GM23338 (cell line): ENCODE measurements at regions not wholly inside any gene's neighbourhood (a gene's known extent, or its start where the extent isn't known, plus 50 kb on each side); places are given as distances from the start of the nearest gene placed in this dataset.

Experiments
- CREB1 ChIP-seq: fragments of 250-450 bp; sonication (Bioruptor Pico); IDR thresholded peaks from 2 replicates; pipeline ENCODE4 v1.5.0; 2020; ENCODE audit warnings: low read depth, mild to moderate bottlenecking, moderate library complexity
- EZH2 ChIP-seq: fragments of 200-600 bp; sonication (generic); IDR thresholded peaks from one replicate; pipeline ENCODE4 v1.8.0; 2017; ENCODE audit warnings: antibody characterized with exemption, mild to moderate bottlenecking, low read depth; ENCODE audit not compliant: unreplicated experiment
- EZH2phosphoT487 ChIP-seq: fragments of 200-600 bp; sonication (generic); IDR thresholded peaks from one replicate; pipeline ENCODE4 v1.8.1; 2018; ENCODE audit warnings: antibody characterized with exemption; ENCODE audit not compliant: unreplicated experiment
- JUNB ChIP-seq: IDR thresholded peaks from one replicate; pipeline ENCODE4 v1.6.1; 2016; ENCODE audit warnings: antibody characterized with exemption; ENCODE audit not compliant: unreplicated experiment
- NANOG ChIP-seq: IDR thresholded peaks from 2 replicates; pipeline ENCODE4 v1.6.1; 2016; ENCODE audit warnings: antibody characterized with exemption, borderline replicate concordance
- POLR2AphosphoS5 ChIP-seq: IDR thresholded peaks from 2 replicates; pipeline ENCODE4 v1.6.1; 2016; ENCODE audit warnings: antibody characterized with exemption, low read depth
- ZNF114 ChIP-seq: fragments of 250-450 bp; sonication (Bioruptor Pico); IDR thresholded peaks from 2 replicates; pipeline ENCODE4 v1.5.0; 2020; ENCODE audit warnings: mild to moderate bottlenecking, moderate library complexity
- ZNF331 ChIP-seq: fragments of 250-450 bp; sonication (Bioruptor Pico); IDR thresholded peaks from 2 replicates; pipeline ENCODE4 v1.5.0; 2020; ENCODE audit warnings: low read depth, mild to moderate bottlenecking, moderate library complexity
- TF ChIP-seq, protein P1 (sequence below): IDR thresholded peaks from one replicate; pipeline ENCODE4 v1.6.1; 2018; ENCODE audit warnings: antibody characterized with exemption; ENCODE audit not compliant: unreplicated experiment
- TF ChIP-seq, protein P2 (sequence below), 2 experiments: fragments of 200-600 bp in 1 of 2; sonication (generic) in 1 of 2; conservative IDR thresholded peaks; 2 replicates each; pipeline versions ENCODE4 v1.5.1 to v1.6.1; 2016 to 2017; ENCODE audit warnings: antibody characterized with exemption in 2 of 2, low read depth in 2 of 2, mild to moderate bottlenecking in 2 of 2, moderate library complexity in 1 of 2
- TF ChIP-seq, protein P3 (sequence below): IDR thresholded peaks from 2 replicates; pipeline ENCODE4 v1.6.1; 2016; ENCODE audit warnings: antibody characterized with exemption
- TF ChIP-seq, protein P4 (sequence below): fragments of 250-450 bp; sonication (Bioruptor Pico); IDR thresholded peaks from 2 replicates; pipeline ENCODE4 v1.5.0; 2020; ENCODE audit warnings: mild to moderate bottlenecking, moderate library complexity

DNA sequence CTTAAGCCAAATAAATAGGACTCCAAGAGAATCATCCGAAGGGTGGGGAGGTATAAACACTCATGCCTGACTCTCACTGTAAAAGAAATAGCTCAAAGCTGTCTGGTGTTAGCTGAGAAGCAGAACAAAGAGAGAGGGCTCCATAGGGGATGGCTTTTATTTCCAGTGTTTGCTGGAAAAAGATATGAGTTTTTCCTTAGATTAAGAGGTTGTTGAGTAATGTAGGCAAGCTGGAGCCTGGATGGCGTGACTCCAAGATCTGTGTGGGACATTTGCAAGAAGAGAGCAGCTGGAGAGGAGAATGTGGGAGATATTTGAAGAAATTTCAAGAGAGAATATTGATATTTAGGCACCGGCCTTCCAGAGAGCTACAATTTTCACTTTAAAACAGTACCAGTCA lies 793.7 kb upstream of the RGMB start:
- no peak for TF ChIP-seq EZH2
- TF ChIP-seq, protein P1, sequence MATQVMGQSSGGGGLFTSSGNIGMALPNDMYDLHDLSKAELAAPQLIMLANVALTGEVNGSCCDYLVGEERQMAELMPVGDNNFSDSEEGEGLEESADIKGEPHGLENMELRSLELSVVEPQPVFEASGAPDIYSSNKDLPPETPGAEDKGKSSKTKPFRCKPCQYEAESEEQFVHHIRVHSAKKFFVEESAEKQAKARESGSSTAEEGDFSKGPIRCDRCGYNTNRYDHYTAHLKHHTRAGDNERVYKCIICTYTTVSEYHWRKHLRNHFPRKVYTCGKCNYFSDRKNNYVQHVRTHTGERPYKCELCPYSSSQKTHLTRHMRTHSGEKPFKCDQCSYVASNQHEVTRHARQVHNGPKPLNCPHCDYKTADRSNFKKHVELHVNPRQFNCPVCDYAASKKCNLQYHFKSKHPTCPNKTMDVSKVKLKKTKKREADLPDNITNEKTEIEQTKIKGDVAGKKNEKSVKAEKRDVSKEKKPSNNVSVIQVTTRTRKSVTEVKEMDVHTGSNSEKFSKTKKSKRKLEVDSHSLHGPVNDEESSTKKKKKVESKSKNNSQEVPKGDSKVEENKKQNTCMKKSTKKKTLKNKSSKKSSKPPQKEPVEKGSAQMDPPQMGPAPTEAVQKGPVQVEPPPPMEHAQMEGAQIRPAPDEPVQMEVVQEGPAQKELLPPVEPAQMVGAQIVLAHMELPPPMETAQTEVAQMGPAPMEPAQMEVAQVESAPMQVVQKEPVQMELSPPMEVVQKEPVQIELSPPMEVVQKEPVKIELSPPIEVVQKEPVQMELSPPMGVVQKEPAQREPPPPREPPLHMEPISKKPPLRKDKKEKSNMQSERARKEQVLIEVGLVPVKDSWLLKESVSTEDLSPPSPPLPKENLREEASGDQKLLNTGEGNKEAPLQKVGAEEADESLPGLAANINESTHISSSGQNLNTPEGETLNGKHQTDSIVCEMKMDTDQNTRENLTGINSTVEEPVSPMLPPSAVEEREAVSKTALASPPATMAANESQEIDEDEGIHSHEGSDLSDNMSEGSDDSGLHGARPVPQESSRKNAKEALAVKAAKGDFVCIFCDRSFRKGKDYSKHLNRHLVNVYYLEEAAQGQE: no peak
- TF ChIP-seq, protein P2, sequence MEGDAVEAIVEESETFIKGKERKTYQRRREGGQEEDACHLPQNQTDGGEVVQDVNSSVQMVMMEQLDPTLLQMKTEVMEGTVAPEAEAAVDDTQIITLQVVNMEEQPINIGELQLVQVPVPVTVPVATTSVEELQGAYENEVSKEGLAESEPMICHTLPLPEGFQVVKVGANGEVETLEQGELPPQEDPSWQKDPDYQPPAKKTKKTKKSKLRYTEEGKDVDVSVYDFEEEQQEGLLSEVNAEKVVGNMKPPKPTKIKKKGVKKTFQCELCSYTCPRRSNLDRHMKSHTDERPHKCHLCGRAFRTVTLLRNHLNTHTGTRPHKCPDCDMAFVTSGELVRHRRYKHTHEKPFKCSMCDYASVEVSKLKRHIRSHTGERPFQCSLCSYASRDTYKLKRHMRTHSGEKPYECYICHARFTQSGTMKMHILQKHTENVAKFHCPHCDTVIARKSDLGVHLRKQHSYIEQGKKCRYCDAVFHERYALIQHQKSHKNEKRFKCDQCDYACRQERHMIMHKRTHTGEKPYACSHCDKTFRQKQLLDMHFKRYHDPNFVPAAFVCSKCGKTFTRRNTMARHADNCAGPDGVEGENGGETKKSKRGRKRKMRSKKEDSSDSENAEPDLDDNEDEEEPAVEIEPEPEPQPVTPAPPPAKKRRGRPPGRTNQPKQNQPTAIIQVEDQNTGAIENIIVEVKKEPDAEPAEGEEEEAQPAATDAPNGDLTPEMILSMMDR (conservative IDR thresholded peaks at IDR 0.05; ENCODE audit: low read depth in 2 of 2): no peak
- TF ChIP-seq ZNF114 (CRISPR knock-in tag): no peak
- no peak for TF ChIP-seq EZH2phosphoT487
- TF ChIP-seq POLR2AphosphoS5: no peak
- TF ChIP-seq, protein P3, sequence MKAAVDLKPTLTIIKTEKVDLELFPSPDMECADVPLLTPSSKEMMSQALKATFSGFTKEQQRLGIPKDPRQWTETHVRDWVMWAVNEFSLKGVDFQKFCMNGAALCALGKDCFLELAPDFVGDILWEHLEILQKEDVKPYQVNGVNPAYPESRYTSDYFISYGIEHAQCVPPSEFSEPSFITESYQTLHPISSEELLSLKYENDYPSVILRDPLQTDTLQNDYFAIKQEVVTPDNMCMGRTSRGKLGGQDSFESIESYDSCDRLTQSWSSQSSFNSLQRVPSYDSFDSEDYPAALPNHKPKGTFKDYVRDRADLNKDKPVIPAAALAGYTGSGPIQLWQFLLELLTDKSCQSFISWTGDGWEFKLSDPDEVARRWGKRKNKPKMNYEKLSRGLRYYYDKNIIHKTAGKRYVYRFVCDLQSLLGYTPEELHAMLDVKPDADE: no peak
- no peak for TF ChIP-seq JUNB
- TF ChIP-seq ZNF331 (CRISPR knock-in tag): no peak
- TF ChIP-seq, protein P4, sequence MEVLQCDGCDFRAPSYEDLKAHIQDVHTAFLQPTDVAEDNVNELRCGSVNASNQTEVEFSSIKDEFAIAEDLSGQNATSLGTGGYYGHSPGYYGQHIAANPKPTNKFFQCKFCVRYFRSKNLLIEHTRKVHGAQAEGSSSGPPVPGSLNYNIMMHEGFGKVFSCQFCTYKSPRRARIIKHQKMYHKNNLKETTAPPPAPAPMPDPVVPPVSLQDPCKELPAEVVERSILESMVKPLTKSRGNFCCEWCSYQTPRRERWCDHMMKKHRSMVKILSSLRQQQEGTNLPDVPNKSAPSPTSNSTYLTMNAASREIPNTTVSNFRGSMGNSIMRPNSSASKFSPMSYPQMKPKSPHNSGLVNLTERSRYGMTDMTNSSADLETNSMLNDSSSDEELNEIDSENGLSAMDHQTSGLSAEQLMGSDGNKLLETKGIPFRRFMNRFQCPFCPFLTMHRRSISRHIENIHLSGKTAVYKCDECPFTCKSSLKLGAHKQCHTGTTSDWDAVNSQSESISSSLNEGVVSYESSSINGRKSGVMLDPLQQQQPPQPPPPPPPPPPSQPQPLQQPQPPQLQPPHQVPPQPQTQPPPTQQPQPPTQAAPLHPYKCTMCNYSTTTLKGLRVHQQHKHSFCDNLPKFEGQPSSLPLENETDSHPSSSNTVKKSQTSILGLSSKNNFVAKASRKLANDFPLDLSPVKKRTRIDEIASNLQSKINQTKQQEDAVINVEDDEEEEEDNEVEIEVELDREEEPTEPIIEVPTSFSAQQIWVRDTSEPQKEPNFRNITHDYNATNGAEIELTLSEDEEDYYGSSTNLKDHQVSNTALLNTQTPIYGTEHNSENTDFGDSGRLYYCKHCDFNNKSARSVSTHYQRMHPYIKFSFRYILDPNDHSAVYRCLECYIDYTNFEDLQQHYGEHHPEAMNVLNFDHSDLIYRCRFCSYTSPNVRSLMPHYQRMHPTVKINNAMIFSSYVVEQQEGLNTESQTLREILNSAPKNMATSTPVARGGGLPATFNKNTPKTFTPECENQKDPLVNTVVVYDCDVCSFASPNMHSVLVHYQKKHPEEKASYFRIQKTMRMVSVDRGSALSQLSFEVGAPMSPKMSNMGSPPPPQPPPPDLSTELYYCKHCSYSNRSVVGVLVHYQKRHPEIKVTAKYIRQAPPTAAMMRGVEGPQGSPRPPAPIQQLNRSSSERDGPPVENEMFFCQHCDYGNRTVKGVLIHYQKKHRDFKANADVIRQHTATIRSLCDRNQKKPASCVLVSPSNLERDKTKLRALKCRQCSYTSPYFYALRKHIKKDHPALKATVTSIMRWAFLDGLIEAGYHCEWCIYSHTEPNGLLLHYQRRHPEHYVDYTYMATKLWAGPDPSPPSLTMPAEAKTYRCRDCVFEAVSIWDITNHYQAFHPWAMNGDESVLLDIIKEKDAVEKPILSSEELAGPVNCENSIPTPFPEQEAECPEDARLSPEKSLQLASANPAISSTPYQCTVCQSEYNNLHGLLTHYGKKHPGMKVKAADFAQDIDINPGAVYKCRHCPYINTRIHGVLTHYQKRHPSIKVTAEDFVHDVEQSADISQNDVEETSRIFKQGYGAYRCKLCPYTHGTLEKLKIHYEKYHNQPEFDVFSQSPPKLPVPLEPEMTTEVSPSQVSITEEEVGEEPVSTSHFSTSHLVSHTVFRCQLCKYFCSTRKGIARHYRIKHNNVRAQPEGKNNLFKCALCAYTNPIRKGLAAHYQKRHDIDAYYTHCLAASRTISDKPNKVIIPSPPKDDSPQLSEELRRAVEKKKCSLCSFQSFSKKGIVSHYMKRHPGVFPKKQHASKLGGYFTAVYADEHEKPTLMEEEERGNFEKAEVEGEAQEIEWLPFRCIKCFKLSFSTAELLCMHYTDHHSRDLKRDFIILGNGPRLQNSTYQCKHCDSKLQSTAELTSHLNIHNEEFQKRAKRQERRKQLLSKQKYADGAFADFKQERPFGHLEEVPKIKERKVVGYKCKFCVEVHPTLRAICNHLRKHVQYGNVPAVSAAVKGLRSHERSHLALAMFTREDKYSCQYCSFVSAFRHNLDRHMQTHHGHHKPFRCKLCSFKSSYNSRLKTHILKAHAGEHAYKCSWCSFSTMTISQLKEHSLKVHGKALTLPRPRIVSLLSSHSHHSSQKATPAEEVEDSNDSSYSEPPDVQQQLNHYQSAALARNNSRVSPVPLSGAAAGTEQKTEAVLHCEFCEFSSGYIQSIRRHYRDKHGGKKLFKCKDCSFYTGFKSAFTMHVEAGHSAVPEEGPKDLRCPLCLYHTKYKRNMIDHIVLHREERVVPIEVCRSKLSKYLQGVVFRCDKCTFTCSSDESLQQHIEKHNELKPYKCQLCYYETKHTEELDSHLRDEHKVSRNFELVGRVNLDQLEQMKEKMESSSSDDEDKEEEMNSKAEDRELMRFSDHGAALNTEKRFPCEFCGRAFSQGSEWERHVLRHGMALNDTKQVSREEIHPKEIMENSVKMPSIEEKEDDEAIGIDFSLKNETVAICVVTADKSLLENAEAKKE (CRISPR knock-in tag): no peak
- TF ChIP-seq CREB1 (CRISPR knock-in tag): no peak
- TF ChIP-seq NANOG: no peak
